Left ventricle myocardium inferior (tissue), 1 donor: ENCODE measurements at regions not wholly inside any gene's neighbourhood (a gene's known extent, or its start where the extent isn't known, plus 50 kb on each side); places are given as distances from the start of the nearest gene placed in this dataset.
"Not testable (repeated sequence)": the region's sequence is repeated elsewhere in the genome, so short reads cannot be mapped to it uniquely, and the experiment has no call there.

Source experiments
- DNase-seq: peaks from one replicate; pipeline ENCODE4 v3.0.0-alpha.2; 2020
- H3K27ac ChIP-seq: fragments of 200-600 bp; replicated peaks from 2 replicates; pipeline ENCODE4 v1.8.0; 2021
- H3K27me3 ChIP-seq: fragments of 200-600 bp; 2 replicates; pipeline ENCODE4 v1.8.0; 2021; ENCODE audit warnings: low read depth
- H3K36me3 ChIP-seq: fragments of 200-600 bp; 2 replicates; pipeline ENCODE4 v1.8.0; 2021
- H3K4me1 ChIP-seq: fragments of 200-600 bp; 2 replicates; pipeline ENCODE4 v1.8.0; 2021
- H3K4me3 ChIP-seq: fragments of 200-600 bp; 2 replicates; pipeline ENCODE4 v1.8.0; 2021; ENCODE audit warnings: mild to moderate bottlenecking, moderate library complexity
- H3K9me3 ChIP-seq: fragments of 200-600 bp; replicated peaks from 2 replicates; pipeline ENCODE4 v1.8.0; 2021
- CTCF ChIP-seq: fragments of 200-600 bp; IDR thresholded peaks from 2 replicates; pipeline ENCODE4 v1.8.0; 2021; ENCODE audit warnings: antibody characterized with exemption, mild to moderate bottlenecking, borderline replicate concordance
- intact Hi-C: fragments of 100-400 bp; cut with micrococcal nuclease; formaldehyde crosslinking; loops from one replicate; pipeline ENCODE4 v1.11.0; 2022
- donor health status: DM: no; HTN: yes; CAD: no; lungs with severe emphysema.

- no peaks in the 10 kb centered on the region for H3K36me3 ChIP-seq
- no peak overlapping the region for H3K27ac ChIP-seq
- peaks cover 12% of the 10 kb centered on the region for H3K9me3 ChIP-seq
- no peak for DNase-seq
- H3K27me3 ChIP-seq: no peaks in the 10 kb centered on the region
- peaks cover 12% of the 10 kb centered on the region for H3K4me1 ChIP-seq
- H3K4me3 ChIP-seq: no peak overlapping the region
- intact Hi-C loops: no loop called here
- no peak for TF ChIP-seq CTCF
Measured at GRCh38 chr1:66455446-66455845, 78.5 kb upstream of the SGIP1 start.

- H3K27ac ChIP-seq: no peak overlapping the region
- H3K27me3 ChIP-seq: no peaks in the 10 kb centered on the region
- TF ChIP-seq CTCF: no peak
- DNase-seq: no peak
- peaks cover 22% of the 10 kb centered on the region for H3K9me3 ChIP-seq
- H3K4me1 ChIP-seq: no peaks in the 10 kb centered on the region
- no peaks in the 10 kb centered on the region for H3K36me3 ChIP-seq
- intact Hi-C loops: no loop called here
- no peak overlapping the region for H3K4me3 ChIP-seq
Measured at GRCh38 chr1:66460776-66461175, 73.2 kb upstream of the SGIP1 start.

- Histone ChIP-seq H3K27ac (no peak overlapping the region), H3K4me1 (no peaks in the 10 kb centered on the region), H3K9me3 (peaks cover 22% of the 10 kb centered on the region), H3K27me3 (no peaks in the 10 kb centered on the region), H3K4me3 (no peak overlapping the region), H3K36me3 (no peaks in the 10 kb centered on the region)
- DNase-seq: no peak
- intact Hi-C loops: no loop called here
- TF ChIP-seq CTCF: no peak
Measured at GRCh38 chr1:66462313-66462712, 71.6 kb upstream of the SGIP1 start.

- TF ChIP-seq CTCF: no peak
- intact Hi-C loops: no loop called here
Measured at GRCh38 chr1:66464351-66464750, 69.6 kb upstream of the SGIP1 start.

GRCh38 chr1:66464802-66465201, 69.2 kb upstream of the SGIP1 start:
- H3K27me3 ChIP-seq: no peaks in the 10 kb centered on the region
- intact Hi-C loops: no loop called here
- no peak overlapping the region for H3K4me3 ChIP-seq
- H3K9me3 ChIP-seq: peaks cover 13% of the 10 kb centered on the region
- no peak overlapping the region for H3K27ac ChIP-seq
- H3K36me3 ChIP-seq: no peaks in the 10 kb centered on the region
- no peak for DNase-seq
- H3K4me1 ChIP-seq: no peaks in the 10 kb centered on the region
- no peak for TF ChIP-seq CTCF

More at GRCh38 chr1:66464351-66464750, 69.6 kb upstream of the SGIP1 start:
- Histone ChIP-seq H3K9me3 (peaks cover 17% of the 10 kb centered on the region), H3K4me3 (no peak overlapping the region), H3K4me1 (no peaks in the 10 kb centered on the region), H3K36me3 (no peaks in the 10 kb centered on the region), H3K27ac (no peak overlapping the region), H3K27me3 (no peaks in the 10 kb centered on the region)
- no peak for DNase-seq

GRCh38 chr1:66466695-66467094, 67.3 kb upstream of the SGIP1 start:
- not testable (repeated sequence) for H3K4me3 ChIP-seq

More at GRCh38 chr1:66466695-66467094, 67.3 kb upstream of the SGIP1 start:
- peaks cover 10% of the 10 kb centered on the region for H3K9me3 ChIP-seq
- intact Hi-C loops, H3K27ac ChIP-seq, H3K4me1 ChIP-seq, H3K27me3 ChIP-seq, H3K36me3 ChIP-seq, DNase-seq: not testable (repeated sequence)
